GM21526 (cell line): ENCODE measurements at regions not wholly inside any gene's neighbourhood (a gene's known extent, or its start where the extent isn't known, plus 50 kb on each side); places are given as distances from the start of the nearest gene placed in this dataset.

Experiments
- ATAC-seq: cut with Tn5 transposase; IDR thresholded peaks from one replicate; pipeline ENCODE4 v1.9.1; 2021; ENCODE audit warnings: moderate library complexity; ENCODE audit not compliant: unreplicated experiment, low FRiP score

DNA sequence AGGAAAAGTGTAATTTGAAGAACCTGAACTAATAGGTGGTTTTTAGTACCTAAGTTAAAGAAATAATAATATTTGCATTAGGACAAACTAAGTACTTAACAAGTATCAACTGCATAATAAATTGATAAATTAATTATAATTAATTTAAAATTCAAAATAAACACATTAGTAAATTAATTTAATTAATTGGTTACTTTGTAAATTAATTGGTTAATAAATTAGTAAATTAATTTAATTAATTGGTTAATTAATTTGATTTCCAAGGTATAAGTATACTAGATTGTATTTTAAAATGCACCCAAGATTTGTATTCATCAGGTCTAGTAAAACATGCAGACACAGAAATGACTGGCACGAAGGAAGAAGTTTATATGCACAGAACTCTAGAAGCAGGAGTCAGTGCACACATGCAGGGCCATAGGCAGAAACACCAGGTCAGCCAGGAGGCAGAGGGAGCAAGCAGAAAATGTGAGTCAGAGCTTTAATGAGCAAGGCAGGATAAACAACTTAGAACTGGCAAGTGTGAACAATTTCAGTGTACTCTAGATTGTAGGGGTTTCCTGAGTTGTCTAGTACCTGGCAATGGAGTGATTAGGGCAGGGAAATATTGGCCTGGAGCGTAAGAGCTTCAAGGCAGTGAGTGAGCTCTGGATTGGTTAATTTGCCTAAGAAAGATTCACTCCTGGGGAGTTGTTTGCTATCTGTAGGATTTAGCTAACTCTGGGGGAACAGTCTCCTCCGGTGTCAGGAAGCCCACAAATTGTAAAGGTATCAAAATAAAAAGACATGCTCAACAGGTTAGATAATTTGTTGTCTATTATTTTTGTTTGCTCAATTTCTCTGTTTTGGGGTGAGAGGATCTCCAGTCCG is 665.7 kb downstream of the MRPL39 start:
- ATAC-seq, result no peak

DNA sequence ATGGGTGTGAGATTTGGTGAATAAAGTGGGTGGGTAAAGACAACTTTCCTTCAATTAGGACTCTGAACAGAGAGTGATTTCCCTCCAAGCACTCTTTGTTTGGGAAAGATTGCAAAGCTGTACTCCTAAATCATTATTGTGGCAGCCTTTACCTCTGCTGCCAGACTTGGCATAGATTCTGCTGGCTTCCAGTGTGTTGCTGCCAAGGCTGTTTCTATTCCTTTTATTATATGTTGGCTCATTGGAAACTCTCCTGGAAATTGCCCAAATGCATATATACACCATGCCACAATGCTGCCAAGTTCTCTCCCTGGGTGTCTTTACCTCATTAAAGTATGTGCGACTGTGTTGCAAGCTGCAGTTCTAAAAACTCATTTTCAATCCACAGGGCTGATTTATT is 668.0 kb downstream of the MRPL39 start:
- no peak for ATAC-seq

DNA sequence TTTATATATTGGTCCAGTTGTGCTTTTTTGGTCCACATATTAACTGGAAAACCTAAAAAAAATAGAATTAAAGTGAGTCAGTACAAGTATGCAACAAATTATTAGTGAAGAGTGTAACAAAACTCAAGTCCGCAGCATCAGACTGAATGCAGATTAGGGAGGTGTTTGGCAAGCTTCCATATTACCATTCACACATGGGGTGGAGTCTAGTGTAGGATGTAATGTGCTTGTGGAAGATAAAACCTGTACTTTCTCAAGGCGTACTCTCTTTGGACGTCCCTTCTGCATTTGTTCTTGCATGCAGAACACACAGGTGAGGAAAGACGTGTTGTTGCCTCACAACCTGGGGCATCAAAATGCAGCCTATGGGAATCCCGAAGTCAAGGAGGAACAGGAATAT is 668.7 kb downstream of the MRPL39 start:
- no peak for ATAC-seq

DNA sequence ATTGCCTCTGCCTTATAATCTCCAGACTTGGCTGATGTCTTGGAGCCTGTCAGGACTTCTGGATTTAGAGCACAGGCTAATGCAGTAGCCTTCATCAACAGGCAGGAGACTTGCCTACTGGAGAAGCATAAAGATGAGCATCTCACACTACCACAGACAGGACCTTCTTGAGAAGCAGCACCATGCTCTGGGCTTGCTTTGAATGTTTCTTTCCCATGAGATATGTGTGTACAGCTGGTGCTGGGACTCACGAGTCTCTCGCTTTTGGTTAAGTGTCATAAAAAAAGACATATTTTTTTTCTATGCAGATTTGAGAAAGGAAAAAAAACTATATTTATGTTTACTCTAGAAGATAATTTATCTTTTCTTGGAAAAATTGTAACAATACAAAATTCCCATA is 671.3 kb downstream of the MRPL39 start:
- no peak for ATAC-seq

DNA sequence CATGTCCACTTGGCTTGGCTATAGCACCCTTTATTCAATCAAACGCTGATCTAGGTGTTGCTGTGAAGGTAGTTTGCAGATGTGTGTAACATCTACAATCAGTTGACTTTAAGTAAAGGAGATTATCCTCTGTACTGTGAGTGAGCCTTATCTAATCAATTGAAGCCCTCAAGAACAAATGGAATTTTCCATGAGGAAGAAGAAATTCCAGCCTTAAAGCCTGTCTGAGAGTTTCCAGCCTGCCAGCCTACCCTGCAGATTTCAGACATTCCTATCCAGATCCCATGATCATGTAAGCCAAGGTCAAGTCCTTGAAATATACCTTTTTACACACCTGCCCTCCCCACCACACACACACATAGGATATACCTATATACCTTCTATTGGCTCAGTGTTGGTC is 696.7 kb downstream of the MRPL39 start:
- no peak for ATAC-seq

DNA sequence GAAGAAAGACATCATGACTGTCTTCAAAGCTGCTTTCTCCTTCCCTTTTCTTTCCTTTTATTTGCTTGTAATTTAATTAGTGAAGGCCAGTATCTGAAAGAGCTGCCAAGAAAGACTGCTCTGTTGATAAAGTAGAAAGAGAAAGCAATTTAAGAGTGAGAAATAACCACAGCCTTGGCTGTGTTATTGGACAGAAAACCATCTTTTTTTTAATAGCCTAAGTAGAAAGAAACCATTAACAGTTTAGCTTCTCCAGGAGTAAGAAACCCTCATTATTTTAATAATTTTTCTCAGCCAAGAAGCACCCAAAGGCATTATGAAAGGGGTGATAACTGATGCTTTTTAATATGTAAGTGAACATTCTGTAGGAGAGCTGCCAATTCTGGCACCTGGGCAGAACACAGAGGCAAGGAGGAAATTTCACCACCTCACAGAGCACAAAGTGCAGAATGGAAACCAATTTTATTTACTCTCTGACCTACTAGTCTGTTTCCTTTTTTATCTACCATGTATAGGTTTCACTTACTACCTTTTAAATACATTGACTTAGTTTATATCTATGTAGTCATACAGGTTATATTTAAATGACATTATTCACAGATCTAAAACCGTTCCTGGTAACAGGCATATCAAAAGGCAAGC is 703.2 kb downstream of the MRPL39 start:
- ATAC-seq, result peak; percentile 55

DNA sequence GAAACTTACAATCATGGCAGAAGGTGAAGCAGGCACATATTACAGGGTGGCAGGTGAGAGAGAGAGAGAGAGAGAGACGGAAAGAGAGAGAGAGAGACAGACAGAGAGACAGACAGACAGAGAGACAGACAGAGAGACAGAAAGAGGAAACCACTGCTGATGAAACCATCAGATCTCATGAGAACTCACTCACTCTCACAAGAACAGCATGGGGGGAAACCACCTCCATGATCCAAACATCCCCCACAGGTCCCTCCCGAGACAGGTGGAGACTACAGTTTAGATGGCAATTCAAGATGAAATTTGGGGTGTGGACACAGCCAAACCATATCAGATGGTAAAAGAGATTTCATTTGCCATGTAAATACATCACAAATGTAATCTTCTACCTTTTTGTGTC is 708.1 kb downstream of the MRPL39 start:
- ATAC-seq, result no peak

DNA sequence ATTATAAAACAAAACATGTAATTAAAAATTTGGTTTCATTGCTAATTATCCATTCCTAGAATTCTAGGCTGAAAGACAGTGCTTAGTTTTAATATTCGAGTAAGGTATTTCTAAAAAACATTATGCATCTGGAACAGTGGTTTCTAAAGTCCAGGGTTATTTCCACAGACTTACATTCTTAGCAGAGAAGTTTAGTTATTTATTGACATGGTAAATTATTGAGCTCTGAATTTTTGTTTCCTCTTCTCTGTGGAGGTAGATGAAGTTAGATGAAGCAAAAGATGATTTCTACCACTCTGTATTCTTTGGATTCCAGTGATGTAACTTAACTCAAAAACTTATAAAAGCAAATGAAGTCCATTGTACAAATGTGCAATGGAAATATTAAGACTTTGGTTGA is 709.4 kb downstream of the MRPL39 start:
- ATAC-seq, result no peak

DNA sequence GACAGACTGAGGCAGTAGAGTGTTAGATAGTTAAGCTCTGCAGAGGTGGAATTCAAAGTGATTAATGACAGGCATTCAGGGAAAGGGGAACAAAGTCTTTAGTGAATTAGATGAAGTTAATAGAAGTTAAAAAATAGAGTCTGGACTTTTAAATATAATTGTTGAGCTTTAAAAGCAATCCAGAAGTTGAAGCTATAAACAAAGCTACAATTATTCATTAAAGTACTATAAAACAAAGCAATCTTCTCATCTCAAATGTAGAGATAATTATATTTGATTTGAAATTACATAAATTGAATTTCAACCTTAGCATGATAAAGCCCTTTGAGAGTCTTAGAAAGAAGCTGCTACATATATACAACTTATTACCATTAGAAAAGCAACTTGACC is 710.6 kb downstream of the MRPL39 start:
- no peak for ATAC-seq

DNA sequence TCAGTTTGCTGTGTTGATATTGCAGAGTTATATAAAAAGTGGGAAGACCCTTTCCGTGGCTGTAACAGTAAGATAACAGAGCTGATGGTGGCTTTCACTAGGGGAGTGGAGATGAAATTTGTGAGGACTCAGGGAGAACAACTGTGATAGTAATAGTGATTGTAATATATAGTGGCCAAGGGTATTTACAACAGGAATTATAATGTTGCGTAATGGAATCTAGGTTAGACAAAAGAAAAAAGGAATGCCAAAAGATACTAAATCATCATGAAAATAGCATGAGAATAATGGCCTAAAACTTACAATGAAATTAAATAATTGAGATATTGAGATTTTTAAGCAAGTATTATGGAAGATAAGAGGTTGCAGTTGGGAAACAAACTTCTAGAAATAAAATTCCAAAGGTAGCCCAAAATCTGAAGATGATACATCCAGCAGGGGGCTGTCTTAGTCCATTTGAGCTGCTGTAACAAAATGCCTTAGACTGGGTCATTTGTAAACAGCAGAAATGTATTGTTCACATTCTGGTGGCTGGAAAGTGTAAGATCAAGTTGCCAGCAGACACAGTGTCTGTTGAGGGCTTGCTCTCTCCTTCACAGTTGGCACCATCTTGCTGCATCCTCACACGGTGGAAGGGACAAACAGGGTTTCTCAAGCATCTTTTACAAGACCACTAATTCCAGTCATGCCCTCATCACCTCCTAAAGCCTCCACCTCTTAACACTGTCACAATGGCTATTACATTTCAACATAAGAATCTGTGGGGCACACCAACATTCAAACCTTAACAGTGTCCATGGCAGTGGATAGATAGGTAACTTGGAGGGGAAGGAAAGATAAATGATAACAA is 711.2 kb downstream of the MRPL39 start:
- ATAC-seq, result peak; percentile 79

DNA sequence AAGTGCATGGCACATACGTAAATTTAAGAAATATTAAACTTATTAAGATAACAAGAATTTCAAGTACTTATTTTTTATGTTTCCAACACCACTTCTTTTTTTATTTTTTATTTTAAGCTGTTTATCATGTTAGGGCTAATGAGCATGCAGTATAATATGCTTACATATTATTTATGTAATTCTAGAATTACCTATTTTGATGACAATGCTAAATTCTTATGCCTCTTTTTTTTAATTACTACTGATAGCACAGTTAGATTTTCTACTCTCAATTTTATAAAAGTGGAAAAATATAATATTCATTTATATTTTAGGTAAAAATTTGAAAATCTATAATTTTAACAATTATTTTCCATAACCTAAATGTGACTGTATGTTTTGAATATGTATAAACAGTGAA is 713.0 kb downstream of the MRPL39 start:
- ATAC-seq, result no peak

DNA sequence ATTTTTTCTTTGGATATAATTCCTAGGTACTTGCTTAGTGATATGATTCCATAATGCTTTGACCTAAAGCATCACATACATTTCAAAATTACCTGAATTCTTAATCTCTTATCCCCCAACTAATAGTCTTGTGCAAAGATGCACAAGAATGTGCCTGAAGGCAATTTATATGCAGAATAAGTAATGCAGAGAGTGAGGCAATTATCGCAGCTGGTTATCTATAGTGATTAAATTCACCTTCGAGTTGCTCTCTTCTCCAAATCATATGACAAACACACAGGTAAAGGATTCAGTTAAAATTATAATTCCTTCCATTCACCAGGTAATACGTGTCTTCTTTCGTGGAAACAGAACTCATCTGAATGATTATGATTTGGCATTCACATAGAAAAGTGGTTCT is 717.3 kb downstream of the MRPL39 start:
- ATAC-seq, result no peak

DNA sequence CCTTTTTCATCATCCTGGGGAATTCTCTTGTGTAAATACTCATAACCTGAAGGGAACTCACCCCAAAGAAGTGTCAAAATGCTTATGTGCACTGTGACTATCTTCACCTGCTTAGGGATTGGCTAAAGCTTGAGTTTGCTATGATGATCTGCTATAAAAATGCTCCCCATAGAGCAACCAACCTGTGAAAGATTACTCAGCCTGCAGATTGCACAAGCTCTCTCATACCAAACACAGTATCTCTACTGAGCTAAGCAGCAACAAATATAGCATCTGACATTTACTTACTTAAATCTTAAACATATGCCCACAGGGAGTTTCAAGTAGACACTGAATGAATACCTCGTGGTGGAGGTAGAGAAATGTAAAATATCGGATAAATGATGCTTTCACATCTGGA is 725.8 kb downstream of the MRPL39 start:
- ATAC-seq, result no peak

DNA sequence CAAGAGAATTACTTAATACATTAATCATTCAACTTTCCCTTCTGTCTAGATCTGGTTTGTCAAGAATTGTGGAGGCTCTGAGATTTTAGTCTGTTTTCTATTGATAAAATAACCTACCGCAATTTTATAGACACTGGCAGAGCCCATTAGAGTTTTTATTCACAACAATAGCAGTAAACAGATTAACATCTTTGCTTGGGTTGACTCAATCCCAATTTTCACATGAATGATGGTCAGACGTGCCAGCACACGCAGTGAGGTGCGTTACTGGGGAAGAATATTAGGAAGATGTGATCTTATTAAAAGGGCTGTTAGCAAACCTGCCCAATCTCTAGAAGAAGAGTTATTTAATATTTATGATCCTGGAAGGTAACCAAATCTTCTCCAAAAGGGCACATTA is 736.6 kb downstream of the MRPL39 start:
- ATAC-seq, result no peak

DNA sequence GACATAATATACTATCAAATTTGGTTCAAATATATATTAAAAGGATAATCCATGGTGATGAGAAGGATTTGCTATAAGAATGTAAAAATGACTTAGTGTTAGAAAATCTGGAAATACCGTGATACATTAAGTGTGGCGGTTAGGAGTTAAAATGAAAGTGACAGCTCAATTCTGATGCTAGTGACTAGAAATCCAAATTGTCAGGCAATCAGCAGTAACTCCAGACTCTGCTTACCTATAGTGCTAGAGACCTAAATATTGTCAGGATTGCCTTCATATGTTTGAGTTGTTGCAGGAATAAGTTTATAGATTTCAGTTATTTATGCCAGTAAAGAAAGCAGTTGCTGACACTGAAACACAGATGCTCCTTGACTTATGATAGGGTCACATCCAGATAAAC is 737.4 kb downstream of the MRPL39 start:
- no peak for ATAC-seq

DNA sequence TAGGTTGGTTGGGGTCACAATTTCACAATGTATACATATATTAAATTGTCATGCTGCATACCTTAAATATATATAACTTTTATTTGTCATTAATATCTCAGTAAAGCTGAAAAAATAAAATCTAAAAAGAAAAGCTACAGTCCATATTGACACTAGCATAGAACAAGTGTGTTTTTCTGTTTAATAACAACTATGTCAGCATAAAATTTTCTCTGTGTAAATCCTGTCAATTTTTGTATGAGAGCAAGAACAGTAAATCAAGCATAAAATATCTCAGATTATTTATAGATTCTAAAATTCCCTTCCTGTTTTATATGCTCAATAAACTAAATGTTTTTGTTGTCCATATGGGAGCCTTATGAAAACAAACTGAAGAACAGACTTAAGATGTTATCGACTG is 739.2 kb downstream of the MRPL39 start:
- ATAC-seq, result no peak

DNA sequence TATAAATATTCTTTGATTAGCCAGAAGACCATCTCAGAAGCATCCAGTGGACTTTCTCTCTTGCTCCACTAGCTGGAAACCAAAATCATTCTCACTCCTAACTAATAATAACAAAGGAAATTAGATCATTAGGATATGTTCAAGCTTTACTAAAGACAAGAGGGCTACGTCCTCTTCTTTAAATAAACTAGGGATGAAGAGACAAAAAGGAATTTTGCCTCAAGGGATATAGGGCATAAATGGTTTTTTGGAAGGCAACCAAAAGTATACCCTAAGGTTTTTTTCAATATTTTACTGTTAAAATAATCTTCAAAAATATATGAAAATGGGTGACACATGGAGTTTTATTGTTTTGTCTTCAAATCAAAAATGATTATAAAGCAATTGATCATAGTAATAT is 745.8 kb downstream of the MRPL39 start:
- no peak for ATAC-seq

DNA sequence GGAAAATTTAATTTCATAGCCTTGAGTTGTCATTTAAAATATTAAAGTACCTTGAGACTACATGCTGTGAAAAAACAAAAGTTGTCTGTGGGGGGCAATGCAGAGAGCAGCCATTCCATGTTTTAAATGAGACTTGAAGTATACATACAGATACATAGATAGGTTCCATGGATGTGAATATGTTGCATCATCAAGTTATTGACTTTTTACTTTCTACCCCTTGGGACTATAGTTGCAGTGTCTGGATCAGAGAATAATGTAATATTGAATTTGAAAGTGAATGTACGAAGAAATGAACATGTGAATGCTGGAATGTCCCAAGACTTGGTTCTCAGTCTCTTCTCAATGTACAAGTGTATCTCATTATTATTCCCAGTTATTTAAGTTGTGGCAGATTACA is 751.0 kb downstream of the MRPL39 start:
- no peak for ATAC-seq

DNA sequence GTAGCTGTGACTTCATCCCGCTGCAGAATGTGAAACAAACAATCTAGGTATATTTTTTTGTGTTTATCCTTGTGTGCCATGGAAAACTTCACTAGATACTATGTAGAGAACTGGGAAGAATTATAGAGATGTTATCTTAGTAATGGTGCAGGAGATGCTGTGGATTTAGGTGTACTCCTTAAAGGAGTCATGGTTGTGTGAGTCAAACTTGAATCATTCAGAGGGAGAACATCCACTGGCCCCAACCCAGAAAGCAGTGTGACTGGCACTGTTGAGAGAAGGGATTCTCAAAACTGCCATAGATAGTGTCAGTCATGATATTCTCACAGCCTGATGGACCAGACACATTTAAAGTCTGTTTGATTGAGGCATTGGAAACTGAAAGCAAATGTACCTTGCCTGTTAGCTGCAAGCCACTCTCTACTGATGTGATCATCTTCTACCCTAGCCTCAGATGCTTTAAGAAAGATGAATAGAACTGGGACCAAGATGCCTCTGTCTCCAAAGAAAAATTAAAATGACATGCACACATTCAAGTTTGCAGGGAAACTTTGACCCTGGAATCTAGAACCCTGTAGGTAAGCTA is 754.6 kb downstream of the MRPL39 start:
- no peak for ATAC-seq

DNA sequence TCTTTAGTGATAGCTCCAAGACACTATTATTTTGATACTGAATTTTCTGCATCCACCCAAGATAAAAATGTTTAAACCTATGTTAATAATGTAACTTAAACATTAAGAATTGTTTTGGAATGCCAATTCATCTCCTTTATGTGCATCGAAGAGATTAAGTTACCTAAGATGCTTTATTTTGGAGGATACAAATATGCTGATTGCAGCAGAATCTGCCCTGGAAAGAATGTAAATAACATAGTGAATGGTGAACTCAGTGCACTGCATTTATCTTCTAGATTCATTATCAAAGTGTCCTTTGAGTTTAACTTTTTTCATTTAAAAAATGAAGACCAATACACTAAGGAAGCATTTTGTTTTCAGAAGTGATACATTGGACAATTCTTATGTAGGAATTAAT is 757.2 kb downstream of the MRPL39 start:
- no peak for ATAC-seq

DNA sequence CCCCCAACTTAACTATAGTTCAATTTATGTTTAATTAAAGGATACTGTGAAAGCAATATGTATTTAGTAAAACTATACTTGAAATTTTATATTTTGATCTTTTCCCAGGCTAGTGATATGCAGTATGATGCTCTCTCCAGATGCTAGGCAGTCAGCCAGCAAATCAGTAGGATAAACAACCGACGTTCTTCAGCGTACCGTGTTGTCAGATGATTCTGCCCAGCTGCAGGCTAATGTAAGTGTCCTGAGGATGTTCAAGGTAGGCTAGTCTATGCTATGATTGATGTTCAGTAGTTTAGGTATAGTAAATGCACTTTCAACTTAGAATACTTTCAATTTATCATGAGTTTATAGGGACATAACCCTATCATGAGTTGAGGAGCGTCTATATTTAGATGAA is 762.6 kb downstream of the MRPL39 start:
- ATAC-seq, result no peak
